BLaER1 treated with 17β-estradiol and CSF1 and Interleukin-3, amounts not matched to agents 10 nM and 100 nM (cell line): ENCODE measurements at regions not wholly inside any gene's neighbourhood (a gene's known extent, or its start where the extent isn't known, plus 50 kb on each side); places are given as distances from the start of the nearest gene placed in this dataset.

Experiments used
- H3K27ac ChIP-seq, 11 experiments: shearing (Covaris generic); formaldehyde crosslinking; 2 replicates each; pipeline ENCODE4 v1.8.1; 2022
- H3K27me3 ChIP-seq, 11 experiments: shearing (Covaris generic); formaldehyde crosslinking; 2 replicates each; pipeline ENCODE4 v1.8.1; 2022
- H3K36me3 ChIP-seq, 11 experiments: shearing (Covaris generic); formaldehyde crosslinking; 2 replicates each; pipeline ENCODE4 v1.8.1; 2022
- H3K4me1 ChIP-seq, 10 experiments: shearing (Covaris generic); formaldehyde crosslinking; 2 replicates each; pipeline ENCODE4 v1.8.1; 2022
- H3K4me2 ChIP-seq, 11 experiments: shearing (Covaris generic); formaldehyde crosslinking; 2 replicates each; pipeline ENCODE4 v1.8.1; 2022
- H3K4me3 ChIP-seq, 10 experiments: shearing (Covaris generic); formaldehyde crosslinking; 2 replicates each; pipeline ENCODE4 v1.8.1; 2022
- H3K9ac ChIP-seq, 11 experiments: shearing (Covaris generic); formaldehyde crosslinking; 2 replicates each; pipeline ENCODE4 v1.8.1; 2022
- H3K9me3 ChIP-seq, 11 experiments: shearing (Covaris generic); formaldehyde crosslinking; replicated peaks in 1 of 11; 2 replicates each; pipeline ENCODE4 v1.8.1; 2022
- H4K20me1 ChIP-seq, 11 experiments: shearing (Covaris generic); formaldehyde crosslinking; 2 replicates each; pipeline ENCODE4 v1.8.1; 2022
- Cebpa-rat ChIP-seq, 11 experiments: shearing (Covaris generic); IDR thresholded peaks; 2 replicates each; pipeline ENCODE4 v1.8.1; 2022

DNA sequence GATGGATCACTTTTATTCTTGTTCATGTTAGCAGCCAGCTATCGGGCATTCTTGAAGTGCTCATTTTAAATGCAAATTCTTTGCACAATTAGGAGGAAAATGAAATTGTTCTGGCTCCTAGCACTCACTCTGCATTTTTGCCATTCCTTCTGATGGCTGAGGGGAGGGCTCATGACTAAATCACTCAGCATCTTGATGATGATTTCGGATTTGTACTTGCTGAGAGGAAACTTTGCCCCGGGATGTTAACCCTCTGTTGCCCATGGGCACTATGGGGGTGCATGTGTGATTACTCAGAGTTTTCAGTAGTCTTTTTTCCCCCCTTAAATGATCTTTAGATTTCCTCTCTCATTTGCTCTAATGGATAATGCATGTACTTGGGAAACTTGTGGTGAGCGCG lies 299.6 kb upstream of the C2CD4B start:
- H3K9ac ChIP-seq: no peak overlapping the region
- peaks cover 0 to 7% (median 0%) of the 10 kb centered on the region in 10 experiments; a peak in 1 of 20 replicates for H3K4me1 ChIP-seq
- H3K9me3 ChIP-seq: no peaks in the 10 kb centered on the region
- no peak for TF ChIP-seq Cebpa-rat (IDR thresholded peaks at IDR 0.05)
- no peaks in the 10 kb centered on the region for H4K20me1 ChIP-seq
- no peaks in the 10 kb centered on the region for H3K36me3 ChIP-seq
- no peaks in the 10 kb centered on the region for H3K27me3 ChIP-seq
- H3K4me3 ChIP-seq: no peak overlapping the region
- H3K4me2 ChIP-seq: no peak overlapping the region
- H3K27ac ChIP-seq: no peak overlapping the region

- Histone ChIP-seq H3K9me3 (no peaks in the 10 kb centered on the region), H3K36me3 (no peaks in the 10 kb centered on the region), H3K4me1 (peaks cover 0 to 7% (median 0%) of the 10 kb centered on the region in 10 experiments; a peak in 1 of 20 replicates), H3K27me3 (no peaks in the 10 kb centered on the region), H3K4me2 (no peak overlapping the region), H3K9ac (no peak overlapping the region), H3K27ac (no peak overlapping the region), H4K20me1 (no peaks in the 10 kb centered on the region; a peak in 1 of 22 replicates), H3K4me3 (no peak overlapping the region)
- no peak for TF ChIP-seq Cebpa-rat (IDR thresholded peaks at IDR 0.05)
Observed at GRCh38 chr15:62465173-62465572, 300.1 kb upstream of the C2CD4B start.

DNA sequence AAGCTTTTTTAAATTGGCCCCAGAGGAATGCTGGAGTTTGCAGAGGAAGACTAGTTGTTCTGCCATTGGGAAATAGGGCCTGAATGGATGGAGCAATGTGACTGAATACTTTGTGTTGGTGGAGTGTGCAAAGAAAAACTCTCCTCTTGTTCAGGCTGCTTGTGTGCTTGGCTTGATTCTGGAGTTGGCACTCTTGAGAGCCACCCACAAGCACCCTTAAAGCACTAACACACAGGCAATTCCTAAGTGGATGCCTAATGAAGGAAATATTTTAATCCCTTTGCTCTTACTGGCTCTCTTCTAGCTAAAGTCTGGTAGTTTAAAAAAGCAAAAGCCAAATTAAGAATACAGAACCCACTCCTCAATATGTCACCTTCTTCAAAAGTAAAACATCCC lies 304.4 kb upstream of the C2CD4B start:
- Histone ChIP-seq H3K9me3 (no peaks in the 10 kb centered on the region), H3K36me3 (no peaks in the 10 kb centered on the region), H3K27ac (no peak overlapping the region), H3K4me3 (no peak overlapping the region), H3K4me1 (peaks cover 8 to 17% (median 12%) of the 10 kb centered on the region in 10 experiments; a peak in 19 of 20 replicates), H3K27me3 (no peaks in the 10 kb centered on the region), H4K20me1 (no peaks in the 10 kb centered on the region; a peak in 1 of 22 replicates), H3K9ac (no peak overlapping the region), H3K4me2 (no peak overlapping the region)
- no peak for TF ChIP-seq Cebpa-rat (IDR thresholded peaks at IDR 0.05)

- no peak overlapping the region for H3K27ac ChIP-seq
- H3K9ac ChIP-seq: no peak overlapping the region
Observed at GRCh38 chr15:62469874-62470688, 305.0 kb upstream of the C2CD4B start.

GRCh38 chr15:62472616-62473299 lies 307.7 kb upstream of the C2CD4B start:
- no peak for TF ChIP-seq Cebpa-rat (IDR thresholded peaks at IDR 0.05)
- Histone ChIP-seq H3K4me1 (peaks cover 8 to 19% (median 12%) of the 10 kb centered on the region in 10 experiments; a peak in 19 of 20 replicates), H3K9me3 (no peaks in the 10 kb centered on the region), H3K4me3 (no peak overlapping the region), H3K4me2 (peak overlapping the region; percentile 36 to 78 (median 61); a peak in 20 of 22 replicates), H3K27ac (no peak overlapping the region), H3K9ac (0 out of 22 replicates have a peak overlapping the region, but pooled peaks of 1 of the 11 experiments have one; percentile 6), H3K36me3 (no peaks in the 10 kb centered on the region), H4K20me1 (no peaks in the 10 kb centered on the region; a peak in 1 of 22 replicates), H3K27me3 (no peaks in the 10 kb centered on the region)

More at GRCh38 chr15:62469874-62470688, 305.0 kb upstream of the C2CD4B start:
- Histone ChIP-seq H3K4me2 (no peak overlapping the region), H3K4me1 (peaks cover 8 to 17% (median 12%) of the 10 kb centered on the region in 10 experiments; a peak in 19 of 20 replicates), H3K36me3 (no peaks in the 10 kb centered on the region), H3K27me3 (no peaks in the 10 kb centered on the region), H3K4me3 (no peak overlapping the region), H3K9me3 (no peaks in the 10 kb centered on the region), H4K20me1 (no peaks in the 10 kb centered on the region; a peak in 1 of 22 replicates)
- TF ChIP-seq Cebpa-rat (IDR thresholded peaks at IDR 0.05): no peak

DNA sequence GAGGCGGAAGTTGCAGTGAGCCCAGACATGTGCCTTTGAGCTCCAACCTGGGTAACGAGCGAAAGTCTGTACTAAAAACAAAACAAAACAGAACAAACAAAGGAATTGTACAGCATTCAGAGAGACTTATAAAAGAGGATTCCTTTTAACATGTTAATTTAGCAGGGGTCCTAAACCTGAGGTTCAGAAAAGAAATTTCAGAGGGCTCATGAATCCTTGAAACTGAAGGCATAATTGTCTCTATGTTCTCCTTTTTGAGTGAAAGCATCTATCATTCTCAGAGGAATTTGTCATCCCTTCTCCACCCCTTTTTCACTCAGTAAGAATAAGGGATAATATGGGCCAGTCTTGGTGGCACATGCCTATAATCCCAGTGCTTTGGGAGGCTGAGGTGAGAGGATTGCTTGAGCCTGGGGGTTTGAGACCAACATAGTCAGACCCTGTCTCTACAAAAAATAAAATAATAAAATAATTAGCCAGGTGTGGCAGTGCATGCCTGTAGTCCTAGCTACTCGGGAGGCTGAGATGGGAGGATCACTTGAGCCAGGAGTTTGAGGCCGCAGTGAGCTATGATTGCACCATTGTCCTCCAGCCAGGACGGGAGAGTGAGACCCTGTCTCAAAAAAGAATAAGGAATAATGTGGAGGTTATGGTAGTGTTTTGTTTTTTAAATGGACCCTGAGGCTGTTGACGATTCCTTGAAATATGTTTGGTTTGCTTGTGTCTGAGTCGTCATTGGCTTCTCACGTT lies 309.1 kb upstream of the C2CD4B start:
- no peak overlapping the region for H3K4me3 ChIP-seq
- no peaks in the 10 kb centered on the region for H3K9me3 ChIP-seq
- H3K36me3 ChIP-seq: no peaks in the 10 kb centered on the region
- H3K27me3 ChIP-seq: no peaks in the 10 kb centered on the region
- H3K4me1 ChIP-seq: peaks cover 8 to 19% (median 12%) of the 10 kb centered on the region in 10 experiments; a peak in 19 of 20 replicates
- peak overlapping the region in 1 of 11 experiments; percentile 75; a peak in 1 of 22 replicates for H3K4me2 ChIP-seq
- H4K20me1 ChIP-seq: no peaks in the 10 kb centered on the region; a peak in 1 of 22 replicates
- H3K9ac ChIP-seq: no peak overlapping the region
- TF ChIP-seq Cebpa-rat (IDR thresholded peaks at IDR 0.05): no peak
- H3K27ac ChIP-seq: no peak overlapping the region

DNA sequence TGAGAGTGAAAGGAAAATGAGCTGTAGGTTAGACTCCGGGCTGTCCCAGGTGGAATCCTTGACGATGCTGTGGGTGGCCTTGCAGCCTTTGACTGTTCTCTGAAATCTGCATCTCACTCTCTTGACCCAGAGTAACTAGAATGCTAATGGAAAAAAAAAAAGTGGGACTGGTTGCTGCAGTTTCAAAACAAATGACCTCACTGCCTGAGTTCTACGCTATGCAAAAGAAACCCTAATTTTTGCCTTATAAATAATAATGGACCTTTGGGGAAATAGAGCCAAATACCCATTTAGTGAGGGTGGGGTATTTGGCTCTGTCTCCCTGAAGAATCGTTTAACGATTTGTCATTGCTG lies 309.7 kb upstream of the C2CD4B start:
- Histone ChIP-seq H3K36me3 (no peaks in the 10 kb centered on the region), H3K27me3 (no peaks in the 10 kb centered on the region), H3K9me3 (no peaks in the 10 kb centered on the region), H3K27ac (no peak overlapping the region), H3K9ac (no peak overlapping the region), H3K4me3 (no peak overlapping the region), H4K20me1 (no peaks in the 10 kb centered on the region; a peak in 1 of 22 replicates), H3K4me2 (no peak overlapping the region), H3K4me1 (peaks cover 8 to 19% (median 12%) of the 10 kb centered on the region in 10 experiments; a peak in 19 of 20 replicates)
- TF ChIP-seq Cebpa-rat (IDR thresholded peaks at IDR 0.05): no peak

DNA sequence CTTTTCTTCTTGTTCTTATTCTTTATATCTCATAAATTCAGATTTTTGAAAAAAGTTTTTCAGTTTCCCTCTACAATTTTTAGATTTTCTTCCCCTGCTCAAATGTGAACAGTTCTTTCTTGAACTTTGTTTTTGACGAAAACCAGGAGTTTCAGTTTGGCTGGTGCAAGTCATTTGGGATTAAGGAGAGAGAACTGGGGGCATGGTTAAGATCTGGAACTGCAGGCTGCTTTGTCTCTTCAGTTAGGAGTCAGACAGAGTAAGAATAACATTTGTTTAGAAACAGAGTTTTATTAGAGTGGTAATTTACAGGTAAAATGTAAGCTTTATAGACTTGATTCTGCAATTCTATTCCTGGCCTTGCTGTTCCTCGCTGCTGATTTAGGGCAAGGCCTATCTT lies 310.5 kb upstream of the C2CD4B start:
- Histone ChIP-seq H3K9ac (no peak overlapping the region), H3K27ac (no peak overlapping the region), H3K4me2 (no peak overlapping the region), H4K20me1 (no peaks in the 10 kb centered on the region), H3K36me3 (no peaks in the 10 kb centered on the region), H3K4me3 (no peak overlapping the region), H3K27me3 (no peaks in the 10 kb centered on the region), H3K9me3 (no peaks in the 10 kb centered on the region), H3K4me1 (peaks cover 8 to 19% (median 12%) of the 10 kb centered on the region in 10 experiments; a peak in 19 of 20 replicates)
- no peak for TF ChIP-seq Cebpa-rat (IDR thresholded peaks at IDR 0.05)

DNA sequence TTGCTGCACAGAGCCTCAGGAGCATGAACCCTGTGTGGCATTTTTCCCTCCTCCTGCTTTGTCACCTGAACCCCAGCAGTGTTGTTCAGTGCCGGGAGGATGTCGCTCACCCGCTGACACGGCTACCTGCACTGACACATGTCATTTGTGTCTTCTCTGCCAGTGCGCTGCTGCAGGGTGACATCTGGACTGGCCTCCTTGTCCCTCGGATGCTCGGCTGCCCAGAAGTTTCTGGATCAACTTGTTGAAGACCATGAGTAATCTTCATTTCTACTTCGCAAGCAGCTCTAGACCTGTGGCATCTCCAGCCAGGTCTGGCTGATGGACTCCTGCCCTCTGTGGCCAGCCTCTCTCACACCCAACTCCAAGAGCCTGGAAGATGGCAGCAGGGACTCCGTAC lies 311.1 kb upstream of the C2CD4B start:
- H3K4me1 ChIP-seq: peaks cover 8 to 19% (median 12%) of the 10 kb centered on the region in 10 experiments; a peak in 19 of 20 replicates
- H3K36me3 ChIP-seq: no peaks in the 10 kb centered on the region
- H3K4me3 ChIP-seq: no peak overlapping the region
- H3K9me3 ChIP-seq: no peaks in the 10 kb centered on the region
- H4K20me1 ChIP-seq: no peaks in the 10 kb centered on the region
- no peak overlapping the region for H3K4me2 ChIP-seq
- TF ChIP-seq Cebpa-rat (IDR thresholded peaks at IDR 0.05): no peak
- no peak overlapping the region for H3K9ac ChIP-seq
- no peak overlapping the region for H3K27ac ChIP-seq
- H3K27me3 ChIP-seq: no peaks in the 10 kb centered on the region
